Sigmoid colon (tissue), 6 donors: ENCODE measurements at regions not wholly inside any gene's neighbourhood (a gene's known extent, or its start where the extent isn't known, plus 50 kb on each side); places are given as distances from the start of the nearest gene placed in this dataset.

Experiments
- DNase-seq: peaks from one replicate; pipeline ENCODE4 v3.0.0-alpha.2; 2019
- H3K27ac ChIP-seq, 4 donors: fragments of 200-600 bp; sonication (generic); one replicate each; pipeline ENCODE4 v1.5.1; 2016 to 2019; ENCODE audit warnings: mild to moderate bottlenecking in 1 of 4
- H3K27me3 ChIP-seq, 3 donors: fragments of 200-600 bp; sonication (generic); one replicate each; pipeline ENCODE4 v1.5.1; 2019; ENCODE audit warnings: mild to moderate bottlenecking in 1 of 3
- H3K36me3 ChIP-seq, 4 donors: fragments of 200-600 bp; sonication (generic); one replicate each; pipeline ENCODE4 v1.5.1; 2016 to 2019
- H3K4me1 ChIP-seq, 4 donors: fragments of 200-600 bp; sonication (generic); one replicate each; pipeline ENCODE4 v1.5.1; 2017 to 2019
- H3K4me3 ChIP-seq, 4 donors: fragments of 200-600 bp; sonication (generic); one replicate each; pipeline ENCODE4 v1.5.1; 2017 to 2019; ENCODE audit warnings: mild to moderate bottlenecking in 2 of 4, moderate library complexity in 1 of 4
- H3K9me3 ChIP-seq, 4 donors: fragments of 200-600 bp in 3 of 4; sonication (generic) in 3 of 4; one replicate each; pipeline versions ENCODE4 v1.5.1 to v1.6.1; 2013 to 2019
- EP300 ChIP-seq, 4 donors: sonication (generic); formaldehyde crosslinking; IDR thresholded peaks; one replicate each; pipeline ENCODE4 v1.6.1; 2017; ENCODE audit warnings: antibody characterized with exemption in 4 of 4
- POLR2A ChIP-seq, 2 donors: fragments of 450-650 bp; IDR thresholded peaks; one replicate each; pipeline ENCODE4 v1.6.1; 2016; ENCODE audit warnings: antibody characterized with exemption in 2 of 2, mild to moderate bottlenecking in 2 of 2, moderate library complexity in 2 of 2
- POLR2AphosphoS5 ChIP-seq, 4 donors: sonication (generic); formaldehyde crosslinking; IDR thresholded peaks; one replicate each; pipeline ENCODE4 v1.6.1; 2017; ENCODE audit warnings: antibody characterized with exemption in 4 of 4
- WGBS, 2 donors: extraction: QIAGEN DNeasy Blood & Tissue Kit; methylation state at CpG; one replicate each; pipeline ENCODE4 v1.1.7; 2013; 5-methylcytosine and 5-hydroxymethylcytosine counted together
- intact Hi-C: fragments of 100-400 bp; cut with DNase I; formaldehyde crosslinking; loops from one replicate; pipeline ENCODE4 v1.15.1; 2023
- TF ChIP-seq, protein P1 (sequence below), 4 experiments: fragments of 450-650 bp in 3 of 4; fragments of 200-600 bp in 1 of 4; IDR thresholded peaks; one replicate each; pipeline ENCODE4 v1.5.1; 2016 to 2019; ENCODE audit warnings: antibody characterized with exemption in 4 of 4, mild to moderate bottlenecking in 3 of 4, moderate library complexity in 2 of 4
- donor health status: healthy with polysubstance abuse.
- donor health status: healthy.

DNA sequence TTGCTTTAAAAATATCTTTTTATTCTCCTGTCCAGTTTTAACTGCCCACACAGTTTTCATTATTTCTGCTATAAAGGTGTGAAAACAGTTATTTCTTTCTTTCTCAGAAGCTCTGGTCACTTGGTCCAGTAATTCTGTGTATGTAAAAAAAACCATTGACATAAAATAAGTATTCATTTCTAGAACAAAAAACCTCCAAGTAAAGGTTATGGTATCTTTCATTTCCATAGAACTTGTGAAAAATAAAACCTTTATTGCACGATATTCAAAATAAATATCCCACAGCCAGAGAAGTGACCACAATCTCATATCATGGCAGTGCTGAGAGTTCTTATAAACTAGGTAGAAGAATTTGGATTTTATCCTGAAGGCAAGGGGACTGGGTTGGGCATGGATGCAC, 96.9 kb upstream of the TNFSF4 start:
- TF ChIP-seq, protein P1, sequence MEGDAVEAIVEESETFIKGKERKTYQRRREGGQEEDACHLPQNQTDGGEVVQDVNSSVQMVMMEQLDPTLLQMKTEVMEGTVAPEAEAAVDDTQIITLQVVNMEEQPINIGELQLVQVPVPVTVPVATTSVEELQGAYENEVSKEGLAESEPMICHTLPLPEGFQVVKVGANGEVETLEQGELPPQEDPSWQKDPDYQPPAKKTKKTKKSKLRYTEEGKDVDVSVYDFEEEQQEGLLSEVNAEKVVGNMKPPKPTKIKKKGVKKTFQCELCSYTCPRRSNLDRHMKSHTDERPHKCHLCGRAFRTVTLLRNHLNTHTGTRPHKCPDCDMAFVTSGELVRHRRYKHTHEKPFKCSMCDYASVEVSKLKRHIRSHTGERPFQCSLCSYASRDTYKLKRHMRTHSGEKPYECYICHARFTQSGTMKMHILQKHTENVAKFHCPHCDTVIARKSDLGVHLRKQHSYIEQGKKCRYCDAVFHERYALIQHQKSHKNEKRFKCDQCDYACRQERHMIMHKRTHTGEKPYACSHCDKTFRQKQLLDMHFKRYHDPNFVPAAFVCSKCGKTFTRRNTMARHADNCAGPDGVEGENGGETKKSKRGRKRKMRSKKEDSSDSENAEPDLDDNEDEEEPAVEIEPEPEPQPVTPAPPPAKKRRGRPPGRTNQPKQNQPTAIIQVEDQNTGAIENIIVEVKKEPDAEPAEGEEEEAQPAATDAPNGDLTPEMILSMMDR (IDR thresholded peaks at IDR 0.05): no peak
- no peak for TF ChIP-seq POLR2A (IDR thresholded peaks at IDR 0.05)
- TF ChIP-seq EP300 (IDR thresholded peaks at IDR 0.05): no peak
- no peak for TF ChIP-seq POLR2AphosphoS5 (IDR thresholded peaks at IDR 0.05)
- H3K9me3 ChIP-seq: no peaks in the 10 kb centered on the region
- H3K27ac ChIP-seq: no peak overlapping the region
- intact Hi-C loops: no loop called here
- no peak for DNase-seq
- no peak overlapping the region for H3K4me3 ChIP-seq
- H3K36me3 ChIP-seq: no peaks in the 10 kb centered on the region
- peaks cover 0 to 8% (median 2%) of the 10 kb centered on the region in 4 donors for H3K4me1 ChIP-seq
- WGBS, 2 donors: 89 to 93% methylated on average over 1 of the region's 1 CpG
- no peaks in the 10 kb centered on the region for H3K27me3 ChIP-seq

DNA sequence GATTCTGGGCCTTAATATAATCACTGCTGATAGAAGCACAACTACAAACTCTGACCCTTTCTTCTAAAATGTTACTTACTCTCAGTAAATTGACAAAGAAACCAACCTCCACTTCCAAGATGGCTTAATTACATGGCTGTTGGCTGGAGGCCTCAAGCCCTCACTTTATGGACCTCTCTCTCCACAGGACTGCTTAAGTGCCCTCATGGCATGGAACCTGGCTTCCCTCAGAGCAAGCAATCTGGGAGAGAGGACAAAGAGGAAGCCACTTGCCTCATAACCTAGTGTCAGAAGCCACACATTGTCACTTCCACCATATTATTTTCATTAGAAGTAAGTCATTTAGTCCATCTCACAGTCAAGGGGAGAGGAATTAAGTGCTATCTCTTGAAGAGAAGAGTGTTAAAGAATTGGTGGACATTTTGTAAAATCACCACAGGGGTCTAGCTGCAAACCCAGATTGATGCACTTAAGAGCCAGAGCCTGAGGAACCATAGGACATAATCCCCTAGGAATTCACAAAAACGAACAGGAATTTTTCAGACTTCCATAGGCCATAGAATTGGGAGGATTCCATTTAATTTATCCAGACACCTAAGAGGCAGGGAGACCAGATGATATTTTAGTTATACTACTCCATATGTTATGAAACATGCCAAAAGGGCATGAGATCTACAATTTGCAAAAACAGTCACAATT, 97.5 kb upstream of the TNFSF4 start:
- H3K9me3 ChIP-seq: peaks cover 0 to 3% (median 0%) of the 10 kb centered on the region in 4 donors
- H3K36me3 ChIP-seq: no peaks in the 10 kb centered on the region
- H3K27ac ChIP-seq: no peak overlapping the region
- no peak for TF ChIP-seq POLR2A (IDR thresholded peaks at IDR 0.05)
- no peak for TF ChIP-seq POLR2AphosphoS5 (IDR thresholded peaks at IDR 0.05)
- TF ChIP-seq, protein P1 (IDR thresholded peaks at IDR 0.05): no peak
- TF ChIP-seq EP300 (IDR thresholded peaks at IDR 0.05): no peak
- intact Hi-C loops: no loop called here
- H3K27me3 ChIP-seq: no peaks in the 10 kb centered on the region
- 84 to 86% methylated on average over 1 of the region's 1 CpG for WGBS, 2 donors
- peaks cover 0 to 8% (median 0%) of the 10 kb centered on the region in 4 donors for H3K4me1 ChIP-seq
- no peak for DNase-seq
- H3K4me3 ChIP-seq: no peak overlapping the region

DNA sequence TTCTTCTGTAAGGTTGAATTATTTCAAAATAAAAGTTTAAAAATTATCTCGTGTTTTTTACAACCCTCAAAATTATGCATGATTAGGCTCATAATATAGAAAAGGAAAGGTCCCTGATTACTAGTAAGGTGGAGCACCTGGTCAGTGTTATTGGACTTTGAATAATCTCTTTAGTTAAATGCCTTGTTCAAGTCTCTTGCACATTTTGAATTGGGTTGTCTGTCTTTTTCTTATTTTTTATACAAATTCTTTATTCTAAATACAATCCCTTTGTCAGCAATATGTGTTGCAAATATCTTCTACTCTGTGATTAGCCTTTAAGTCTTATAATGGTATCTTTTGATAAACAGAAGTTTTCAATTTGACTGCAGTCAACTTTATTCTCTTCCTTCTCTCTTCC, 100.7 kb upstream of the TNFSF4 start:
- 56 to 86% methylated on average over 1 of the region's 1 CpG for WGBS, 2 donors
- Histone ChIP-seq H3K27me3 (no peaks in the 10 kb centered on the region), H3K36me3 (no peaks in the 10 kb centered on the region), H3K4me3 (no peak overlapping the region), H3K9me3 (peaks cover 0 to 3% (median 1%) of the 10 kb centered on the region in 4 donors), H3K27ac (no peak overlapping the region), H3K4me1 (no peaks in the 10 kb centered on the region)
- no peak for DNase-seq
- TF ChIP-seq EP300 (IDR thresholded peaks at IDR 0.05): no peak
- no peak for TF ChIP-seq POLR2AphosphoS5 (IDR thresholded peaks at IDR 0.05)
- no peak for TF ChIP-seq POLR2A (IDR thresholded peaks at IDR 0.05)
- TF ChIP-seq, protein P1 (IDR thresholded peaks at IDR 0.05): no peak
- intact Hi-C loops: no loop called here

DNA sequence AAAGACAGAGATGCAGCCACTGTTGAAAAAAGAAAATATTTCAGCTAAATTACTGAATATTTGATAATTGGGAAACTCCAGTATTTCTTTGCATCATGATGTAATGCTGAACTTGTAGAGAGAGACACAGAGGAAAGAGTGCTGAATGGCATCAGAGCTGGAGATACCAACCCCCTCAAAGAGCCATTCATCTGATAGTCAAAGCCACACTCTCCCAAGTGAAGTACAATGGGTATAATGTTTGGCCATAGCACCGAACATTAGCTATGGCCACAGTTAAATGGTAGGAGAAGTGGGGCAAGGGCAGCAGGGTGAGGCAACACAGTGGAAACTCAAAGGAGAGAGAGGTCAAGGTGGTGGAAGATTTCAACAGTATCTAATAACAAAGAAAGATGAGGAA, 107.5 kb upstream of the TNFSF4 start:
- TF ChIP-seq POLR2A (IDR thresholded peaks at IDR 0.05) (no peak), EP300 (IDR thresholded peaks at IDR 0.05) (no peak), POLR2AphosphoS5 (IDR thresholded peaks at IDR 0.05) (no peak)
- TF ChIP-seq, protein P1 (IDR thresholded peaks at IDR 0.05): no peak
- 94 to 97% methylated on average over 1 of the region's 1 CpG for WGBS, 2 donors
- Histone ChIP-seq H3K36me3 (no peaks in the 10 kb centered on the region), H3K27me3 (no peaks in the 10 kb centered on the region), H3K4me1 (no peaks in the 10 kb centered on the region), H3K27ac (no peak overlapping the region), H3K9me3 (peaks cover 0 to 6% (median 1%) of the 10 kb centered on the region in 4 donors), H3K4me3 (no peak overlapping the region)
- intact Hi-C loops: no loop called here
- DNase-seq: no peak

DNA sequence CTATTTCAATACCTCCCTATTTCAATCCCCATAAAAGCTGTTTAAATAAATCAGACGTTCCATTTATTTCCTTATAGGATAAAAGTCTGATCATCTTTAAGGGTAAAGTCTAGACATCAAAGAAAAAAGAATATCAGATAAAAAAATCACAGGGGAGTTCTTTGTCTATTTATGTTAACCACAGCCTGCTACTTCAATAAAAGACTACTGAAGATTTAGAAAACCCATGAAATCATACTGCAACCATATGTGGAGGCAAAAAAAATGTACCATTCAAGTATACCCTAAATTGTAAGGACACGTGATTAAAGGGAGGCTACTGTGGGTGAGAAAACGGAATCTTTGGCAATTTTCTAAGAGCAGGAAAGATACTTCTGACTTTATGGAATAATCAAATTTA, 108.2 kb upstream of the TNFSF4 start:
- 46 to 64% methylated on average over 3 of the region's 3 CpGs for WGBS, 2 donors
- intact Hi-C loops: no loop called here
- no peaks in the 10 kb centered on the region for H3K36me3 ChIP-seq

More for the DNA sequence above, 108.2 kb upstream of the TNFSF4 start:
- Histone ChIP-seq H3K27ac (no peak overlapping the region), H3K4me3 (no peak overlapping the region), H3K4me1 (no peaks in the 10 kb centered on the region), H3K27me3 (no peaks in the 10 kb centered on the region), H3K9me3 (peaks cover 0 to 5% (median 0%) of the 10 kb centered on the region in 4 donors)
- no peak for DNase-seq
- TF ChIP-seq POLR2A (IDR thresholded peaks at IDR 0.05) (no peak), POLR2AphosphoS5 (IDR thresholded peaks at IDR 0.05) (no peak), EP300 (IDR thresholded peaks at IDR 0.05) (no peak)
- TF ChIP-seq, protein P1 (IDR thresholded peaks at IDR 0.05): no peak
